Small intestine (tissue), 7 donors: ENCODE measurements at regions not wholly inside any gene's neighbourhood (a gene's known extent, or its start where the extent isn't known, plus 50 kb on each side); places are given as distances from the start of the nearest gene placed in this dataset.

Source experiments
- DNase-seq, 2 donors: peaks; one replicate each; pipeline versions ENCODE4 v3.0.0 to v3.0.0-alpha.2; 2013
- FAIRE-seq: peaks from 2 replicates; lab custom pipeline; 2012; peaks lifted over from hg19 to GRCh38; lab: Jason Lieb, UNC
- H3K27ac ChIP-seq, 3 donors: one replicate each; pipeline ENCODE4 v1.5.1; 2013; ENCODE audit warnings: low read length in 2 of 3, mild to moderate bottlenecking in 2 of 3, control low read depth in 1 of 3, inconsistent platforms in 1 of 3, low read depth in 1 of 3, moderate library complexity in 1 of 3
- H3K27me3 ChIP-seq, 3 donors: one replicate each; pipeline ENCODE4 v1.6.1; 2013; ENCODE audit warnings: low read length in 3 of 3, inconsistent platforms in 1 of 3; ENCODE audit not compliant: control insufficient read depth in 3 of 3, insufficient read depth in 3 of 3
- H3K36me3 ChIP-seq, 3 donors: one replicate each; pipeline ENCODE4 v1.6.1; 2013; ENCODE audit warnings: low read length in 3 of 3, inconsistent platforms in 1 of 3, low read depth in 1 of 3, mild to moderate bottlenecking in 1 of 3, moderate library complexity in 1 of 3; ENCODE audit not compliant: control insufficient read depth in 3 of 3, insufficient read depth in 2 of 3
- H3K4me1 ChIP-seq, 3 donors: one replicate each; pipeline ENCODE4 v1.6.1; 2013; ENCODE audit warnings: low read length in 2 of 3, inconsistent platforms in 1 of 3, low read depth in 1 of 3, mild to moderate bottlenecking in 1 of 3, moderate library complexity in 1 of 3; ENCODE audit not compliant: control insufficient read depth in 3 of 3, insufficient read depth in 2 of 3
- H3K4me3 ChIP-seq, 3 donors: one replicate each; pipeline ENCODE4 v1.5.1; 2013; ENCODE audit warnings: low read length in 3 of 3, control low read depth in 1 of 3, inconsistent platforms in 1 of 3, low read depth in 1 of 3, mild to moderate bottlenecking in 1 of 3, moderate library complexity in 1 of 3
- H3K9me3 ChIP-seq, 2 donors: one replicate each; pipeline ENCODE4 v1.6.1; 2013; ENCODE audit warnings: low read depth in 1 of 2, low read length in 1 of 2; ENCODE audit not compliant: control insufficient read depth in 2 of 2, insufficient read depth in 1 of 2
- WGBS, 3 donors: extraction: QIAGEN DNeasy Blood & Tissue Kit; methylation state at CpG; one replicate each; pipeline ENCODE4 v1.1.7; 2013; 5-methylcytosine and 5-hydroxymethylcytosine counted together
- donor health status: healthy with polysubstance abuse.
- donor health status: control.
- donor health status: control.
- donor health status: Bipolar disorder and iron deficiency.
- donor health status: healthy.

GRCh38 chr20:47944682-47945081 is 159.4 kb upstream of the SULF2 start:
- Histone ChIP-seq H3K9me3 (no peaks in the 10 kb centered on the region), H3K27ac (no peak overlapping the region), H3K27me3 (no peaks in the 10 kb centered on the region), H3K36me3 (no peaks in the 10 kb centered on the region), H3K4me1 (no peaks in the 10 kb centered on the region), H3K4me3 (no peak overlapping the region)
- FAIRE-seq: no peak
- WGBS, 3 donors: 68 to 81% (median 70%) methylated on average over 6 of the region's 6 CpGs
- DNase-seq: no peak

DNA sequence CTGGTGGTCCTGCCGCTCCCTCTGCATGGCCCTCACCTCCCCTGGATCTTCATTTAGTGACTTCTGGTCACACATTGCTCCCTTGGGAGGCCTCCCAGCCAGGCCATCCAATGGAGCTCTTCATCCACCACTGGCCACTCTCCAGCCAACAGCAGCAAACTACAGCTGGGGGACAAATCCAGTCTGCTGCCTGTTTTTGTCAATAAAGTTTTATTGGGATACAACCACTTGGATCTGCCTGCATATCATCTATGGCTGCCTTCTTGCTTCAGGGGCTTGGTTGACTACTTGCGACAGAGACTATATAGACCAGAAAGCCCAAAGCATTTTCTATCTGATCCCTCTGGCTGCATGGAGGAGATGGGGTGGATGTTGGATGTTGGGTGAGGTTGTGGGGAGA is 156.6 kb upstream of the SULF2 start:
- H3K9me3 ChIP-seq: no peaks in the 10 kb centered on the region
- H3K27me3 ChIP-seq: peaks cover 0 to 3% (median 0%) of the 10 kb centered on the region in 3 donors
- 95 to 98% (median 96%) methylated on average over 2 of the region's 2 CpGs for WGBS, 3 donors
- FAIRE-seq (no peak), DNase-seq (no peak)
- H3K4me1 ChIP-seq: no peaks in the 10 kb centered on the region
- H3K36me3 ChIP-seq: no peaks in the 10 kb centered on the region
- H3K27ac ChIP-seq: no peak overlapping the region
- no peak overlapping the region for H3K4me3 ChIP-seq

DNA sequence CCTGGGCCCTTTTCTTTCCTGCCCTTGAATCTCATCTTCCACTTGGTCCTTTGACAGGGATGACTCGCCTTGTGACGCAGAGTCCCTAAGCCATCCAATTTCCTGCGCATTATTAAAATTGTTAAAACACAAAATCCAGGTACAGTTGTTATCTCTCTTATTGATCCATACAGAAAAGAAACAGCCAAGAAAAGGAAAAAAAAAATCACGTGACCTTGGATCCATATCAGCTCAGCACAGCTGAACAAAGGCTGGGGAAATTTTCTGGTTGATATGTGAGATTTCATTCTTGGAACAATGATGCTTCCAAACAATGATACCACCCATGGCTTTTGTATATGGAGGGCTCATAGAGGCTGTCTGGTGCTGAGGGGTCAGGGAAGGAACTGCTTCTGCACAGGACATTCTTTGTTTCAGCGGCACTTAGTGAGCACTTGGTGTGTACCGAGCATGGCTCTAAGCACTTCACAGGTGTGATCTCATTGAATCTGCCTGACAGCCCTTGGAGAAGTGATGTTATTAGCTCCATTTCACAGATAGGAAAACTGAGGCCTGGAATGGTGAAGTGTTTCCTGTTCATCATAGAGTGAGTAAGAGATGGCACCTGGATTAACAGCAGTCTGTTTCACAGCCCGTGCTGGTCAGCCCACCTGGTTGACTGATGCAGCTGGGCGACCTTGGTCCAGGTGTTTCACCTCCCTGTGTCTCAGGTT is 155.0 kb upstream of the SULF2 start:
- Histone ChIP-seq H3K4me3 (no peak overlapping the region), H3K27ac (no peak overlapping the region), H3K4me1 (no peaks in the 10 kb centered on the region), H3K27me3 (peaks cover 0 to 3% (median 0%) of the 10 kb centered on the region in 3 donors), H3K9me3 (no peaks in the 10 kb centered on the region), H3K36me3 (no peaks in the 10 kb centered on the region)
- DNase-seq (no peak), FAIRE-seq (no peak)
- 67 to 84% (median 75%) methylated on average over 8 of the region's 8 CpGs for WGBS, 3 donors

DNA sequence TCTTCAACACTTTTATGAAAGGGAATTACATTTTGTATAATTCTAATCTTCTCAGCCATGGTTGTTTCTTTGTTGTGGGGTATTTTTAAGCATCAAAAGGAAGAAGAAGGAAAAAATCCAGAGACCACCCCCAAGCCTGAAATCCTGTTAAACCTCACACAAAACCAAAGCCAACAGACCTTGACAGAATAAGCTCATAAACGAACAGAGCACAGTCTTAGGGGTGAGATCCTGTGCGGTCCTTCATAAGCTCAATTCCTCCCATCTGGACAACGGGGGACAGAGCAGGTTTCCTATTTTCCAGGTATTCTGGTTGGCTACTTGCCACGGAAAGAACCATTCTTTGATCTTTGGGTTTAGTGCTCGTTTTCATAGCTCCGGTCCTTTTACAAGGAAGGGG is 151.3 kb upstream of the SULF2 start:
- H3K27me3 ChIP-seq: peaks cover 0 to 3% (median 0%) of the 10 kb centered on the region in 3 donors
- FAIRE-seq (no peak), DNase-seq (no peak)
- no peaks in the 10 kb centered on the region for H3K4me1 ChIP-seq
- H3K27ac ChIP-seq: no peak overlapping the region
- 53 to 69% (median 60%) methylated on average over 6 of the region's 6 CpGs for WGBS, 3 donors
- no peak overlapping the region for H3K4me3 ChIP-seq
- no peaks in the 10 kb centered on the region for H3K9me3 ChIP-seq
- H3K36me3 ChIP-seq: no peaks in the 10 kb centered on the region

DNA sequence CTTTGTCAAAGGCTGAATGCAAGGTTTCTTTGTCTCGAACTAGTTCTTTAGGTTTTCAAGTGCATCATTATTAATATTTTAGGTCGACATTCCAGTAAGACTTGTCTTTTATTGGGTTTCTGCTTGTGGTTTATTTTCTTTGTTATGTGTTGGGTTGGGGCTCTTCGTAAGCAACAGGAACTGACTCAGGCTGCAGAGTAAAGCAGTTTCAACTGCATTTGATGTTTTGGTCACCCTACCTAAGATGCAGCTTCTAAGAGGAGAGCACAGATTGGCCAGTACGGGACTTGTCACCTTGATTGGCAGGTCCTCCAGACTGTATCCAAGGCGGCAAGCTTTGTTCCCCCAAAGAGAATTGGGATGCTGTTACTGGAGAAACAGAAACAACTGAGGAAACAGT is 149.5 kb upstream of the SULF2 start:
- FAIRE-seq (no peak), DNase-seq (no peak)
- Histone ChIP-seq H3K4me1 (no peaks in the 10 kb centered on the region), H3K9me3 (no peaks in the 10 kb centered on the region), H3K27ac (no peak overlapping the region), H3K36me3 (no peaks in the 10 kb centered on the region), H3K27me3 (peaks cover 0 to 3% (median 0%) of the 10 kb centered on the region in 3 donors), H3K4me3 (no peak overlapping the region)
- WGBS, 3 donors: 72 to 79% (median 79%) methylated on average over 5 of the region's 5 CpGs

DNA sequence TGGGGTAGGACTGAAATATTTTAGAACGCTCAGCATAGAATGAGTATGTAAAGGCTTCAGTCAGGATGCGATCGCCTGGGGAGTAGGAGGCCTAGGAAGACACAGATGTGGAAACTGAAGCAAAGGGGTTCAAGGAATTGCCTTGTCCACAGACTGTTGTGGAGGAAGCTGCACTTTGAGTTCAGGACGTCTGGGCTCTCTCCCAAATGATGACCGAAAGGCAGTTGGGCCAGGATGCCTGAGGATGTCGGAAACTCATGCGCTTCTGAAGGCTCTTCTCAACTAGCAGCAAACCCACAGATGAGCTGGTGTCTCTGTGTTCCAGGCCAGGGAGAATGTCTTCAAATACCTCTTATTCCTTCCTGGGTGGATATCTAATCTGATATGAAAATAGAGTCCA is 146.2 kb upstream of the SULF2 start:
- Histone ChIP-seq H3K36me3 (no peaks in the 10 kb centered on the region), H3K4me1 (no peaks in the 10 kb centered on the region), H3K4me3 (no peak overlapping the region), H3K27ac (no peak overlapping the region), H3K27me3 (no peaks in the 10 kb centered on the region), H3K9me3 (no peaks in the 10 kb centered on the region)
- no peak for FAIRE-seq
- WGBS, 3 donors: 90 to 95% (median 94%) methylated on average over 7 of the region's 7 CpGs
- no peak for DNase-seq

DNA sequence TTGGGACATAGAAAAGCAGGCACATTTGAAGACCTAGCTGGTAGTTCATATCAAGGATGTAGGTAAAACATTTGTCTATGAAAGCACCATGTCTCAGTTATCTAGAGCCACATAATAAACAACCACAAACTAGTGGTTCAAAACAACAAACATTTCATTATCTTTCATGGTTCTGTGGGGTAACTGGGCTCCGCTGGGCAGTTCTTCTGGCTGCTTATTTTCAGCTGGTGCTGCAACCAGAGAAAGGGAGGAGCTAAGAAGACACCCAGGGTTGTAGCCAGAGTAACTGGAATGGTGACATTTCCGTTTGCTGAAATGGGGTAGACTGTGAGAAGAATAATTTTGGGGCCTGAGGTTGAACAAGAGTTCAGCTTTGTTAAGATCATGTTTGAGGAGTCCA is 145.7 kb upstream of the SULF2 start:
- H3K4me3 ChIP-seq: no peak overlapping the region
- no peaks in the 10 kb centered on the region for H3K4me1 ChIP-seq
- H3K27ac ChIP-seq: no peak overlapping the region
- WGBS, 3 donors: 79 to 89% (median 83%) methylated on average over 2 of the region's 2 CpGs
- no peak for FAIRE-seq
- H3K27me3 ChIP-seq: no peaks in the 10 kb centered on the region
- no peaks in the 10 kb centered on the region for H3K36me3 ChIP-seq
- DNase-seq: no peak
- H3K9me3 ChIP-seq: no peaks in the 10 kb centered on the region

DNA sequence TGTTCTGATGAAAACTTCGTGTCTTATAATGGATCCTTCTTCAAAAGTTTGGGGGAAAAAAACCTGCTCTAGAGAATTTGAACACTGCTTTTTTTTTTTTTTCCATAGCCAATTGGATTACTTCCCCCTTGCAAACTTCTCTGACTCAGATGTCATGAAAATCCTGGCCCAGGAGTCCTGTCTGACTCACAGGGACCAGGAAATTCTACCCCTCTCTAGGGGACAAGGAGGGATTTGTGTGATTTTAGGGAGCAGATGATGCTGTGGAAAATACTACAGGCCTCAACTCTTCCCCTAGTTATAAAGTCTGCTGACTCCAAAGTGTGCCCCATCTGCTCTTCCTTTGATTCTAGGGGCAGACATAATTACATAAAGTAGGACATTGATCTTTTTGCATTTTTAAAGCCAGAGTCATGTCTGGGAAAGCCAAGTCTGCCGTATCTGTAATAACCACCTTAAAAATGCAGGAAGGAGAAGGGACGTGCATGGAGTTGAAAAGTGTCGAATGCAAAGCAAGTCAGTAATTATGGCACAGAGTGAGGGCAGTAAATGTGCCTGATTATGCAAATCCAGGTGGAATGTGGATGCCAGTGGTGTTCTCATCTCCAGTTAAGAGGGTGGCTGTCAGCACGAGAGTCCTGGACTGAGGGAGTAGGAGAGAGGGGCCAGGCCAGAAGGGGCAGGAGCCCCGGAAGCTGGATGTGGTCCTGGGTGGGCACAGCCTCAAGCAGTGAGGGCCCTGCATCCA is 144.3 kb upstream of the SULF2 start:
- no peak for DNase-seq
- Histone ChIP-seq H3K4me1 (no peaks in the 10 kb centered on the region), H3K27me3 (peaks cover 0 to under 1% (median 0%) of the 10 kb centered on the region in 3 donors), H3K4me3 (no peak overlapping the region), H3K27ac (no peak overlapping the region), H3K9me3 (no peaks in the 10 kb centered on the region), H3K36me3 (no peaks in the 10 kb centered on the region)
- no peak for FAIRE-seq
- 62 to 76% (median 70%) methylated on average over 6 of the region's 6 CpGs for WGBS, 3 donors
